HEK293 (cell line): ENCODE measurements at regions not wholly inside any gene's neighbourhood (a gene's known extent, or its start where the extent isn't known, plus 50 kb on each side); places are given as distances from the start of the nearest gene placed in this dataset.

Experiments
- BCL6B ChIP-seq: fragments of 450-650 bp; formaldehyde crosslinking; IDR thresholded peaks from 2 replicates; pipeline ENCODE4 v1.5.1; 2017; ENCODE audit warnings: missing biosample characterization, missing genetic modification characterization
- CTCF ChIP-seq: fragments of 450-650 bp; formaldehyde crosslinking; IDR thresholded peaks from 2 replicates; pipeline ENCODE4 v1.5.1; 2016; ENCODE audit warnings: missing biosample characterization, missing genetic modification characterization
- PBX3 ChIP-seq: sonication (generic); formaldehyde crosslinking; IDR thresholded peaks from 2 replicates; pipeline ENCODE4 v1.8.1; 2022; ENCODE audit warnings: mild to moderate bottlenecking, moderate library complexity, missing genetic modification reagents
- ZBTB10 ChIP-seq: fragments of 450-650 bp; formaldehyde crosslinking; IDR thresholded peaks from 2 replicates; pipeline ENCODE4 v1.5.1; 2016; ENCODE audit warnings: missing biosample characterization, missing genetic modification characterization
- ZNF132 ChIP-seq: fragments of 450-650 bp; formaldehyde crosslinking; IDR thresholded peaks from 2 replicates; pipeline ENCODE4 v1.5.1; 2017; ENCODE audit warnings: missing biosample characterization, missing genetic modification characterization, borderline replicate concordance
- ZNF274 ChIP-seq, 2 experiments: fragments of 200-500 bp in 1 of 2; fragments of 450-650 bp in 1 of 2; sonication (Bioruptor generic) in 1 of 2; formaldehyde crosslinking in 1 of 2; IDR thresholded peaks; 2 replicates each; pipeline versions ENCODE4 v1.5.1 to v1.6.1; 2014 to 2016; ENCODE audit warnings: borderline replicate concordance in 1 of 2, inconsistent platforms in 1 of 2, low read length in 1 of 2, missing biosample characterization in 1 of 2, missing genetic modification characterization in 1 of 2
- ZNF518A ChIP-seq: fragments of 450-650 bp; formaldehyde crosslinking; conservative IDR thresholded peaks from 2 replicates; pipeline ENCODE4 v1.5.1; 2016; ENCODE audit warnings: low read depth, missing biosample characterization, missing genetic modification characterization
- ZNF776 ChIP-seq: fragments of 450-650 bp; formaldehyde crosslinking; IDR thresholded peaks from 2 replicates; pipeline ENCODE4 v1.5.0; 2017; ENCODE audit warnings: missing biosample characterization, missing genetic modification characterization, borderline replicate concordance
- ZNF830 ChIP-seq: fragments of 450-650 bp; IDR thresholded peaks from 2 replicates; pipeline ENCODE4 v1.5.0; 2018; ENCODE audit warnings: missing biosample characterization, missing genetic modification characterization, low read depth, mild to moderate bottlenecking, moderate library complexity
- ZSCAN30 ChIP-seq: fragments of 450-650 bp; IDR thresholded peaks from 2 replicates; pipeline ENCODE4 v1.5.1; 2018; ENCODE audit warnings: missing biosample characterization, mild to moderate bottlenecking, missing genetic modification characterization, moderate library complexity

GRCh38 chr2:108920-109809 is 62.9 kb upstream of the FAM110C start:
- TF ChIP-seq ZBTB10 (no peak), ZSCAN30 (tag by site-specific recombination) (no peak), BCL6B (tag by site-specific recombination) (no peak), CTCF (tag by site-specific recombination) (no peak), PBX3 (CRISPR knock-in tag) (no peak), ZNF518A (no peak), ZNF274 (IDR thresholded peaks at IDR 0.05; ENCODE audit: low read length) (no peak), ZNF274 (tag by site-specific recombination; IDR thresholded peaks at IDR 0.05; ENCODE audit: borderline replicate concordance) (no peak), ZNF776 (tag by site-specific recombination) (no peak), ZNF132 (tag by site-specific recombination) (no peak), ZNF830 (tag by site-specific recombination) (no peak)
